Tibial artery (tissue), 4 donors: ENCODE measurements at regions not wholly inside any gene's neighbourhood (a gene's known extent, or its start where the extent isn't known, plus 50 kb on each side); places are given as distances from the start of the nearest gene placed in this dataset.

Source experiments
- DNase-seq, 2 donors: peaks; one replicate each; pipeline ENCODE4 v3.0.0-alpha.2; 2019
- H3K27ac ChIP-seq, 2 donors: fragments of 200-600 bp; sonication (generic) in 1 of 2; 1 replicate in 1 of 2; 2 replicates in 1 of 2; pipeline ENCODE4 v1.5.1; 2018 to 2019; ENCODE audit warnings: mild to moderate bottlenecking in 1 of 2
- H3K27me3 ChIP-seq, 2 donors: fragments of 200-600 bp; sonication (generic) in 1 of 2; one replicate each; pipeline versions ENCODE4 v1.5.1 to v1.6.0; 2016 to 2019
- H3K36me3 ChIP-seq, 3 donors: fragments of 200-600 bp; sonication (generic) in 2 of 3; one replicate each; pipeline ENCODE4 v1.5.1; 2016 to 2019; ENCODE audit warnings: mild to moderate bottlenecking in 2 of 3
- H3K4me1 ChIP-seq, 4 donors: fragments of 200-600 bp; sonication (generic) in 2 of 4; 1 replicate in 3 of 4; 2 replicates in 1 of 4; pipeline ENCODE4 v1.5.1; 2016 to 2019
- H3K4me3 ChIP-seq, 2 donors: fragments of 200-600 bp; sonication (generic) in 1 of 2; 1 replicate in 1 of 2; 2 replicates in 1 of 2; pipeline ENCODE4 v1.5.1; 2018 to 2019; ENCODE audit warnings: mild to moderate bottlenecking in 2 of 2
- H3K9me3 ChIP-seq, 3 donors: fragments of 200-600 bp; sonication (generic) in 1 of 3; one replicate each; pipeline ENCODE4 v1.5.1; 2016 to 2019
- intact Hi-C: fragments of 100-400 bp; cut with DNase I; formaldehyde crosslinking; loops from one replicate; pipeline ENCODE4 v1.15.0; 2023; ENCODE audit warnings: low total_unique reads
- TF ChIP-seq, protein P1 (sequence below), 2 experiments: fragments of 200-600 bp in 1 of 2; fragments of 450-650 bp in 1 of 2; IDR thresholded peaks; one replicate each; pipeline ENCODE4 v1.5.1; 2017 to 2019; ENCODE audit warnings: antibody characterized with exemption in 2 of 2, mild to moderate bottlenecking in 1 of 2, moderate library complexity in 1 of 2

- H3K9me3 ChIP-seq = peaks cover 0 to 5% (median 0%) of the 10 kb centered on the region in 3 donors
- H3K4me3 ChIP-seq = no peak overlapping the region
- H3K4me1 ChIP-seq = no peaks in the 10 kb centered on the region
- no peaks in the 10 kb centered on the region for H3K36me3 ChIP-seq
- intact Hi-C loops = no loop called here
- DNase-seq = no peak
- H3K27me3 ChIP-seq = no peaks in the 10 kb centered on the region
- TF ChIP-seq, protein P1, sequence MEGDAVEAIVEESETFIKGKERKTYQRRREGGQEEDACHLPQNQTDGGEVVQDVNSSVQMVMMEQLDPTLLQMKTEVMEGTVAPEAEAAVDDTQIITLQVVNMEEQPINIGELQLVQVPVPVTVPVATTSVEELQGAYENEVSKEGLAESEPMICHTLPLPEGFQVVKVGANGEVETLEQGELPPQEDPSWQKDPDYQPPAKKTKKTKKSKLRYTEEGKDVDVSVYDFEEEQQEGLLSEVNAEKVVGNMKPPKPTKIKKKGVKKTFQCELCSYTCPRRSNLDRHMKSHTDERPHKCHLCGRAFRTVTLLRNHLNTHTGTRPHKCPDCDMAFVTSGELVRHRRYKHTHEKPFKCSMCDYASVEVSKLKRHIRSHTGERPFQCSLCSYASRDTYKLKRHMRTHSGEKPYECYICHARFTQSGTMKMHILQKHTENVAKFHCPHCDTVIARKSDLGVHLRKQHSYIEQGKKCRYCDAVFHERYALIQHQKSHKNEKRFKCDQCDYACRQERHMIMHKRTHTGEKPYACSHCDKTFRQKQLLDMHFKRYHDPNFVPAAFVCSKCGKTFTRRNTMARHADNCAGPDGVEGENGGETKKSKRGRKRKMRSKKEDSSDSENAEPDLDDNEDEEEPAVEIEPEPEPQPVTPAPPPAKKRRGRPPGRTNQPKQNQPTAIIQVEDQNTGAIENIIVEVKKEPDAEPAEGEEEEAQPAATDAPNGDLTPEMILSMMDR (IDR thresholded peaks at IDR 0.05) = no peak
- H3K27ac ChIP-seq = no peak overlapping the region
Measured at GRCh38 chr22:48197189-48197690, 1434.8 kb downstream of the TBC1D22A start.

GRCh38 chr22:48192920-48193319 is 1430.5 kb downstream of the TBC1D22A start:
- Histone ChIP-seq H3K9me3 (peaks cover 0 to 6% (median 5%) of the 10 kb centered on the region in 3 donors), H3K4me1 (no peaks in the 10 kb centered on the region), H3K27ac (no peak overlapping the region), H3K27me3 (no peaks in the 10 kb centered on the region), H3K4me3 (no peak overlapping the region), H3K36me3 (no peaks in the 10 kb centered on the region)
- intact Hi-C loops = no loop called here
- DNase-seq = no peak
- TF ChIP-seq, protein P1 (IDR thresholded peaks at IDR 0.05) = no peak

DNA sequence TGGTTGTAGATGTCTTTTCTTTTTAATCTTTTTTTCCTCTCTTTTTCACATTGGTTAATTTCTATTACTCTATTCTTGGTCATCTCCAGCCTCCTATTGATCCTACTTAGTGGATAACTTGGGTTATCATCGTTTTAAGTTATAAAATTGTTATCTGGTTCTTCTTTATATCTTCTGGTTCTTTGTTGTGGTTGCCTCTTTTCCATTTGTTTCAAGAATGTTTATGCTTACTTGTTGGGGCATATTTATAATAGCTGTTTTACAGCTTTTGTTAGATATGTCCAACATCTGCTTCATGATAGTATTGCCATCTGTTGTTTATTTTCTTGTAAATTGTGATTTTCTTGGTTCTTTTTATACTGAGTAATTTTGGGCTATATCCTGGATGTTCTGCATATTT is 1429.6 kb downstream of the TBC1D22A start:
- no peak overlapping the region for H3K27ac ChIP-seq
- peaks cover 0 to 6% (median 5%) of the 10 kb centered on the region in 3 donors for H3K9me3 ChIP-seq
- H3K27me3 ChIP-seq = no peaks in the 10 kb centered on the region
- H3K4me3 ChIP-seq = no peak overlapping the region
- no peaks in the 10 kb centered on the region for H3K4me1 ChIP-seq
- H3K36me3 ChIP-seq = no peaks in the 10 kb centered on the region
- DNase-seq = no peak
- intact Hi-C loops = no loop called here
- TF ChIP-seq, protein P1 (IDR thresholded peaks at IDR 0.05) = no peak

DNA sequence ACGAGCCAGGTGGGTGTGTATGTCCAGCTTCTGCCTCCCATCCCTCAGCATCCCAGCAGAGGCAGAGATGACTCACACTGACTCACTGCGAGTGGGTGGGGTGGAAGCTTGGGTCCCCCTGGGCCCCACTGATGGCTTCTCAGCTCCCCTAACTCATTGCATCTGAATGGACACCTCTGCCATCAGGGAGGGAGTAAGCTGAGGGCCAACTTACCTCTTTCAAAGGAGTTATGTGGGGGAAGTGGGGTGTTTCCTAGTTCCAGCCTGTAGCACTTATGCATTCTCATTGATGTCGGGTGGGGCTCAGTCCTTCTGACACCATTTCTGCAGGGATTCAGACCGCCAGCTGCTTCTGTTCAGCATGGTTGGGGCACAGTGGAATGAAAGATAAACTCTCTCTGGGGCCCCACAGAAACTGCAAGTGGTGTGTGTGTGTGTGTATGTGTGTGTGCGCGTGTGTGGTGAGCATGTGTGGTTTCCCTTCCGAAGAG is 1425.8 kb downstream of the TBC1D22A start:
- Histone ChIP-seq H3K9me3 (peaks cover 0 to 6% (median 5%) of the 10 kb centered on the region in 3 donors), H3K27me3 (no peaks in the 10 kb centered on the region), H3K27ac (no peak overlapping the region), H3K4me3 (no peak overlapping the region), H3K36me3 (no peaks in the 10 kb centered on the region), H3K4me1 (no peaks in the 10 kb centered on the region)
- TF ChIP-seq, protein P1 (IDR thresholded peaks at IDR 0.05) = no peak
- DNase-seq = no peak
- intact Hi-C loops = no loop called here

- Histone ChIP-seq H3K4me1 (no peaks in the 10 kb centered on the region), H3K4me3 (no peak overlapping the region), H3K36me3 (no peaks in the 10 kb centered on the region), H3K27me3 (no peaks in the 10 kb centered on the region), H3K27ac (no peak overlapping the region), H3K9me3 (peaks cover 0 to 6% (median 0%) of the 10 kb centered on the region in 3 donors)
- no peak for DNase-seq
- TF ChIP-seq, protein P1 (IDR thresholded peaks at IDR 0.05) = no peak
- intact Hi-C loops = no loop called here
Measured at GRCh38 chr22:48187356-48187755, 1424.9 kb downstream of the TBC1D22A start.
